ENCODE measurements at regions not wholly inside any gene's neighbourhood (a gene's known extent, or its start where the extent isn't known, plus 50 kb on each side); places are given as distances from the start of the nearest gene placed in this dataset.

GRCh38 chr1:63064135-63064534, 258.2 kb upstream of the FOXD3 start:
- intact Hi-C loops (cut with DNase I): no loop called here
- H3K27me3 ChIP-seq: no peaks in the 10 kb centered on the region
- TF ChIP-seq POLR2A (IDR thresholded peaks at IDR 0.05) (no peak), CTCF (IDR thresholded peaks at IDR 0.05) (no peak)
- 83 to 91% (median 85%) methylated on average over 4 of the region's 4 CpGs for WGBS, 4 donors
- no peaks in the 10 kb centered on the region for H3K4me1 ChIP-seq (replicated peaks in 1 of 2)
- no peaks in the 10 kb centered on the region for H3K36me3 ChIP-seq (replicated peaks in 1 of 2)
- no peak overlapping the region for H3K27ac ChIP-seq
- H3K9me3 ChIP-seq (replicated peaks in 1 of 3): no peaks in the 10 kb centered on the region
- no peak for DNase-seq
- H3K4me3 ChIP-seq: no peak overlapping the region

GRCh38 chr1:63068626-63069025, 253.7 kb upstream of the FOXD3 start:
- DNase-seq: no peak
- Histone ChIP-seq H3K27me3 (peaks cover 9% of the 10 kb centered on the region), H3K27ac (no peak overlapping the region), H3K4me3 (no peak overlapping the region), H3K9me3 (replicated peaks in 1 of 3) (no peaks in the 10 kb centered on the region), H3K36me3 (replicated peaks in 1 of 2) (no peaks in the 10 kb centered on the region), H3K4me1 (replicated peaks in 1 of 2) (no peaks in the 10 kb centered on the region)
- intact Hi-C loops (cut with DNase I): no loop called here
- WGBS, 4 donors: 77 to 81% (median 80%) methylated on average over 7 of the region's 7 CpGs
- TF ChIP-seq POLR2A (IDR thresholded peaks at IDR 0.05) (no peak), CTCF (IDR thresholded peaks at IDR 0.05) (no peak)

- no peak overlapping the region for H3K4me3 ChIP-seq
- intact Hi-C loops (cut with DNase I): no loop called here
- TF ChIP-seq CTCF (IDR thresholded peaks at IDR 0.05): no peak
- no peak for TF ChIP-seq POLR2A (IDR thresholded peaks at IDR 0.05)
- 65 to 79% (median 73%) methylated on average over 6 of the region's 6 CpGs for WGBS, 4 donors
- peaks cover 14% of the 10 kb centered on the region for H3K27me3 ChIP-seq
- no peaks in the 10 kb centered on the region for H3K4me1 ChIP-seq (replicated peaks in 1 of 2)
- no peaks in the 10 kb centered on the region for H3K9me3 ChIP-seq (replicated peaks in 1 of 3)
- DNase-seq: no peak
- no peak overlapping the region for H3K27ac ChIP-seq
- no peaks in the 10 kb centered on the region for H3K36me3 ChIP-seq (replicated peaks in 1 of 2)
These were observed 253.2 kb upstream of the FOXD3 start for GRCh38 chr1:63069214-63069613.

GRCh38 chr1:63073309-63074306, 248.8 kb upstream of the FOXD3 start:
- Histone ChIP-seq H3K4me3 (no peak overlapping the region), H3K27me3 (peaks cover 30% of the 10 kb centered on the region), H3K4me1 (replicated peaks in 1 of 2) (no peaks in the 10 kb centered on the region), H3K9me3 (replicated peaks in 1 of 3) (peaks cover 0 to 5% (median 0%) of the 10 kb centered on the region in 3 donors), H3K27ac (no peak overlapping the region), H3K36me3 (replicated peaks in 1 of 2) (no peaks in the 10 kb centered on the region)
- 6 to 9% (median 6%) methylated on average over 35 to 41 of the region's 41 CpGs for WGBS, 4 donors
- intact Hi-C loops (cut with DNase I): no loop called here
- TF ChIP-seq CTCF (IDR thresholded peaks at IDR 0.05): no peak
- no peak for TF ChIP-seq POLR2A (IDR thresholded peaks at IDR 0.05)
- DNase-seq: peak in 1 of 7 donors; percentile 2

Measured in adrenal gland (tissue), 9 donors.